ENCODE measurements at regions not wholly inside any gene's neighbourhood (a gene's known extent, or its start where the extent isn't known, plus 50 kb on each side); places are given as distances from the start of the nearest gene placed in this dataset.

DNA sequence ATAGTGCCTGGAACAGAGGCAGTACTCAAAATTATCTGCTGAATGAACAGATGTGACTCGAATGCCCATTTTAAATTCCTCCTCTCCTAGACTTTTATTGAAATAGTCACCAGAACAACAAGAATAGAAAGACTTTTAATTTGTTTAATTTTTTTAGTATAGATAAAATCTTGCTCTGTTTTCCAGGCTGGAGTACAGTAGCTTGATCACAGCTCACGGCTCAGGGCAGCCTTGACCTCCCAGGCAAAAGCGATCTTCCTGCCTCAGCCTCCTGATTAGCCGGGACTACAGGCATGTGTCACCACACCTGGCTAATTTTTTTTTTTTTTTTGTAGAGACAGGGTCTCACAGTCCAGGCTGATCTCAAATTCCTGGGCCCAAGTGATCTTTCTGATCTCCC is 120.9 kb upstream of the FREM2 start (continued):
- TF ChIP-seq EGR1 (IDR thresholded peaks at IDR 0.05; ENCODE audit: low read depth) (no peak), JUND (IDR thresholded peaks at IDR 0.05) (no peak), ZFX (IDR thresholded peaks at IDR 0.05) (no peak), CEBPB (IDR thresholded peaks at IDR 0.05; ENCODE audit: low read depth) (no peak)

- H2AFZ ChIP-seq (ENCODE audit: low read depth, low read length, poor library complexity, severe bottlenecking), result no peak overlapping the region
- H3K27me3 ChIP-seq (ENCODE audit: insufficient read depth, low read length), result no peaks in the 10 kb centered on the region
- H3K36me3 ChIP-seq (ENCODE audit: control insufficient read depth in 1 of 2, insufficient read depth in 2 of 2, low read length in 2 of 2), result no peaks in the 10 kb centered on the region
- peaks cover 0 to 18% of the 10 kb centered on the region in 2 experiments; a peak in 2 of 4 replicates for H3K9me3 ChIP-seq (ENCODE audit: control insufficient read depth in 1 of 2, insufficient read depth in 1 of 2, low read depth in 1 of 2, low read length in 2 of 2)
- POLR2A ChIA-PET, result no interaction called here
- H3K4me1 ChIP-seq (ENCODE audit: control insufficient read depth in 1 of 2, insufficient read depth in 2 of 2, low read length in 2 of 2), result no peaks in the 10 kb centered on the region
- H3K9ac ChIP-seq (ENCODE audit: low read length), result no peak overlapping the region
- no TSS peak for BruUV-seq (replicated peaks)
- no peak for ATAC-seq
- no peaks in the 10 kb centered on the region for H3K9me2 ChIP-seq (ENCODE audit: insufficient read depth)
- no peak for DNase-seq (ENCODE audit: low read depth, low spot score)
- no peak overlapping the region for H3K4me3 ChIP-seq (replicated peaks in 1 of 2; ENCODE audit: low read depth in 1 of 2, low read length in 2 of 2)
- no peak overlapping the region for H3K27ac ChIP-seq (ENCODE audit: low read depth, low read length)
- no peaks in the 10 kb centered on the region for H4K20me1 ChIP-seq (ENCODE audit: insufficient read depth)
- no peaks in the 10 kb centered on the region for H3K79me2 ChIP-seq (ENCODE audit: insufficient read depth, low read length)
- H3K4me2 ChIP-seq (ENCODE audit: low read length), result no peak overlapping the region
- intact Hi-C loops (cut with micrococcal nuclease), result no loop called here
- RAD21 ChIA-PET (ENCODE audit: low non-redundant PET in 1 of 2, low total read pairs in 2 of 2, uncharacterized antibody in 2 of 2, unreplicated experiment in 2 of 2), result no interaction called here
- CTCF ChIA-PET, result no interaction called here
- TF ChIP-seq CTCF (IDR thresholded peaks at IDR 0.05 in 2 of 3, conservative IDR thresholded peaks at IDR 0.05 in 1 of 3; ENCODE audit: borderline replicate concordance in 1 of 3, insufficient read depth in 1 of 3, low read depth in 2 of 3, low read length in 2 of 3) (no peak), EZH2 (IDR thresholded peaks at IDR 0.05) (no peak), SRF (IDR thresholded peaks at IDR 0.05; ENCODE audit: low read depth) (no peak), YY1 (IDR thresholded peaks at IDR 0.05; ENCODE audit: extremely low read depth, insufficient replicate concordance, low read depth, low read length) (no peak), CBX3 (IDR thresholded peaks at IDR 0.05; ENCODE audit: low read depth) (no peak), SP1 (IDR thresholded peaks at IDR 0.05; ENCODE audit: low read depth) (no peak)
These were observed 120.4 kb upstream of the FREM2 start for GRCh38 chr13:38566519-38566918.

Measured in HCT116 (cell line).